ENCODE measurements at regions not wholly inside any gene's neighbourhood (a gene's known extent, or its start where the extent isn't known, plus 50 kb on each side); places are given as distances from the start of the nearest gene placed in this dataset.

DNA sequence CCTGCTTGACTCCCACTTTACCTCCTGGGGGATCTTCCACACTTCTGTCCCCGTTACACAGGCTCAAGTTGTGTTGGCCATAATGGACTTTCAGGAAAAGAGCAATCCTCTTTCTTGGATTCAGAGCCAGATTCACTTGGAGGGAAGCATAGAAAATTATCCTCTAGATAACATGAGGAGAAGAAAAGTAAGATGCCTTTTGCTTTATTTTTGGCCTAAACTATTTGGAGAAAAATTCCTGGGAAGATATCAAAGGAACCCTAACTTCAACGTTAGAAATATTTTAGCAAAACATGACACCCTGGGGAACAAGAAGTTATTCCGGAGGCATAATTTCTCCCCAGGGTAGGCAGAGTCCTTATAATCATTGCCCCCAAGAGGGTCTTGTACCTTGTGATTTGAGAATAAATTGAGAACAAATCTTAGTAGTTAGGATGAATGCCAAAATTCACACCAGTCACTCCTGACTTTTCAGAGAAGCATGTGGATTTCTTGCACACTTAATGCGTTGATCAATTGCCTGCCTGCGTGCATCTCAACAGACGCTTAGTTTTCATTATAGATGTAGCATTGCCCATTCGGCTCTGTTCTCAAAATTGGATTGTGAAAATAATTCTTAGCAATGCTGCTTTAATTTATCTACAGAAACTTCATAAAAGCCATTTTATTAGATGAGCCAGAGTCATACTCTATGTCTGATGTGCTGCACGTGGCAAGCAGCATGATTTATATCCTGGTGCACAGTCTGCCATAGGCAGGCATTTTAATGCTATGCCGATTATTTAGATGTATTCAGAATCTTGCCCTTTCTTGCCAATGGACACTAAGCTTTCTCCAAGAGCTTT, 224.4 kb downstream of the C7orf25 start:
- TF ChIP-seq, protein P1, sequence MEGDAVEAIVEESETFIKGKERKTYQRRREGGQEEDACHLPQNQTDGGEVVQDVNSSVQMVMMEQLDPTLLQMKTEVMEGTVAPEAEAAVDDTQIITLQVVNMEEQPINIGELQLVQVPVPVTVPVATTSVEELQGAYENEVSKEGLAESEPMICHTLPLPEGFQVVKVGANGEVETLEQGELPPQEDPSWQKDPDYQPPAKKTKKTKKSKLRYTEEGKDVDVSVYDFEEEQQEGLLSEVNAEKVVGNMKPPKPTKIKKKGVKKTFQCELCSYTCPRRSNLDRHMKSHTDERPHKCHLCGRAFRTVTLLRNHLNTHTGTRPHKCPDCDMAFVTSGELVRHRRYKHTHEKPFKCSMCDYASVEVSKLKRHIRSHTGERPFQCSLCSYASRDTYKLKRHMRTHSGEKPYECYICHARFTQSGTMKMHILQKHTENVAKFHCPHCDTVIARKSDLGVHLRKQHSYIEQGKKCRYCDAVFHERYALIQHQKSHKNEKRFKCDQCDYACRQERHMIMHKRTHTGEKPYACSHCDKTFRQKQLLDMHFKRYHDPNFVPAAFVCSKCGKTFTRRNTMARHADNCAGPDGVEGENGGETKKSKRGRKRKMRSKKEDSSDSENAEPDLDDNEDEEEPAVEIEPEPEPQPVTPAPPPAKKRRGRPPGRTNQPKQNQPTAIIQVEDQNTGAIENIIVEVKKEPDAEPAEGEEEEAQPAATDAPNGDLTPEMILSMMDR (IDR thresholded peaks at IDR 0.05; ENCODE audit: low read depth, low read length): no peak
- no peak overlapping the region for H3K4me3 ChIP-seq (ENCODE audit: low read depth, low read length)

DNA sequence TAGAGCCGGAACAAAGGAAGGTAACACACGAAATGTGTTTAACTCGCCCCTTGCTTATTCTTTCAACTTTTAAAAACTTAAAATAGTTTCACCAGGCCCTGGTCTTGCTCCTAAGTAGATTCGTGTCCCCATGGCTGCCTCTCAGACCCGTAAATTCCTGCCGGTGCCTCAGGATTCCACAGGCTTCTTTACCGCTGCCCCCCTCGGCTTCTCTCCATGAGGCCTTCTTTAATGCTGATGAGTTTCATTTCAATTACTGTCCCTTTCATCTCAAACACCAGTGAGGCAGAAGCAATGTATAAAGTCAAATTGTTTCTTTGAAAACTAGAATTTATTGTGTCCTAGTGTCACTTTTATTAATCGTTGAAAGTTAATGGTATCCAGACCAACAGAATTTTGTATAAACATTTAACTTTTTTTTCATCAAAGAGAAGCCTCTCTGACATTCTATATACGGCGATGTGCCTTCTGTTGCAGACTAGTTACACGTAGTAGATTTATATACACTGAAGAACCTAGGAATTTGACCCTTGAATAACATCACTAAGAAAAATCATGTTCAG, 225.2 kb downstream of the C7orf25 start:
- TF ChIP-seq, protein P1 (IDR thresholded peaks at IDR 0.05; ENCODE audit: low read depth, low read length): no peak
- no peak overlapping the region for H3K4me3 ChIP-seq (ENCODE audit: low read depth, low read length)

DNA sequence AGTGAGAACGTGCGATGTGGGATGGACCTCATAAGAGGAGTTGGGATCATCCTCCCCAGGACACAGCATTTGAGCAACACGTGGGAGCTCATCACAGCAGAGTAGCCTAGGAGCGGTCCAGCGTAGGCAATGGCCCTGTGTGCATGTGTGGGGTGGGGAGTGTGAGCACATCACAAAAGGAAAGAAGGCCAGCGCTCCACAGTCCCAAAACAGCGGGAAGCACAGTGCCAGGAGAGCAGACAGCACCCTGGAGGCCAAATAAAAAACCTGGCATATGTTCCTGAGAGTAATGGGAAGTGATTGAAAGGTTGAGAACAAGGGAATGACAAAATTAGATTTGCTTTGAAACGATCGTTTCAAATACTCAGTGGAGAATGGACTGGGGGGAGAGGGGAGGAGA, 226.0 kb downstream of the C7orf25 start:
- TF ChIP-seq, protein P1 (IDR thresholded peaks at IDR 0.05; ENCODE audit: low read depth, low read length): no peak
- no peak overlapping the region for H3K4me3 ChIP-seq (ENCODE audit: low read depth, low read length)

- TF ChIP-seq, protein P1 (IDR thresholded peaks at IDR 0.05; ENCODE audit: low read depth, low read length): no peak
- H3K4me3 ChIP-seq (ENCODE audit: low read depth, low read length): no peak overlapping the region
These were observed 233.8 kb downstream of the C7orf25 start for GRCh38 chr7:42677751-42678699.

- TF ChIP-seq, protein P1 (IDR thresholded peaks at IDR 0.05; ENCODE audit: low read depth, low read length): no peak
- H3K4me3 ChIP-seq (ENCODE audit: low read depth, low read length): no peak overlapping the region
These were observed 237.3 kb downstream of the C7orf25 start for GRCh38 chr7:42674541-42674940.

DNA sequence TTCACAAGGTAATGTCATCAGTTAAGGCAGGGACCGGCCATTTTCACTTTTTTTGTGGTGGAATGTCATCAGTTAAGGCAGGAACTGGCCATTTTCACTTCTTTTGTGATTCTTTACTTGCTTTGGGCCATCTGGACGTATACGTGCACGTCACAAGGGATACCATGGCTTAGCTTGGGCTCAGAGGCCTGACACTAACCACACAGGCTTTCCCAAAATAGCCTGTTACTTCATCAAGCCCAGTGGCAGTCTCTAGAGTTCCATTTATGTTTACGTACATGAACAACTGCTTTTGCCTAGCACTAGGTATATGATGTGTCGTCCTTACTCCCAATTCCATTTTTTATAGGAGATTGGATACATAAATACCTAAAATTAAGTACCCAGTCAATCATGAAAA, 237.9 kb downstream of the C7orf25 start:
- H3K4me3 ChIP-seq (ENCODE audit: low read depth, low read length): no peak overlapping the region
- TF ChIP-seq, protein P1 (IDR thresholded peaks at IDR 0.05; ENCODE audit: low read depth, low read length): no peak

Data from WI38 (cell line).